HUES48 (cell line): ENCODE measurements at regions not wholly inside any gene's neighbourhood (a gene's known extent, or its start where the extent isn't known, plus 50 kb on each side); places are given as distances from the start of the nearest gene placed in this dataset.

Source experiments
- H3K27ac ChIP-seq: one replicate; pipeline ENCODE4 v1.7.0; 2013; ENCODE audit warnings: low read depth, low read length, inconsistent platforms
- H3K27me3 ChIP-seq: 2 replicates; pipeline ENCODE4 v1.6.1; 2013; ENCODE audit warnings: mild to moderate bottlenecking, low read length; ENCODE audit not compliant: control insufficient read depth, insufficient read depth
- H3K36me3 ChIP-seq: 2 replicates; pipeline ENCODE4 v1.6.1; 2013; ENCODE audit warnings: low read length; ENCODE audit not compliant: control insufficient read depth, insufficient read depth
- H3K4me1 ChIP-seq: 2 replicates; pipeline ENCODE4 v1.6.1; 2013; ENCODE audit warnings: mild to moderate bottlenecking, low read length; ENCODE audit not compliant: control insufficient read depth, insufficient read depth
- H3K4me3 ChIP-seq: 2 replicates; pipeline ENCODE4 v1.5.1; 2013; ENCODE audit warnings: mild to moderate bottlenecking, low read depth, low read length
- H3K9ac ChIP-seq: 2 replicates; pipeline ENCODE4 v1.6.1; 2013; ENCODE audit warnings: mild to moderate bottlenecking, low read depth, low read length, moderate library complexity
- H3K9me3 ChIP-seq: 2 replicates; pipeline ENCODE4 v1.6.1; 2013; ENCODE audit warnings: low read length; ENCODE audit not compliant: control insufficient read depth, insufficient read depth

DNA sequence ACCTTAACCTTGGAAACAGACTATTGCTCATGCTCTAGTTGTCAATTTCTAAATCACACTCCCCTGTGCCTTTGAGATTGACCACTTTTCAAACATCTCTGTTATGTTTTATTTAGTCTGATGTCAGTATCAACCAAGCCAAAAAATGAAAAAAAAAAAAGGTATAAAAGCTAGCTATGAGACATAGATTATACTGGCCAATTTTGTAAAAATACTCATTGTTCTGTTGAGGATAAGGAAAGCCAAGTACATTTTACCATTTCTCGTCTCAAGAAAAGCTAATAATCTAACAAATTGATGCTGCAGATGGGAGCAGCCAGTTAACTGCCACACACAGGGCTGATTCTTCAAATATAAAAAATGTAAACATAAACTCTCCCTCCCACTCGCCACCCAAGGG lies 572.6 kb upstream of the KLF12 start:
- no peaks in the 10 kb centered on the region for H3K9me3 ChIP-seq
- no peaks in the 10 kb centered on the region for H3K27me3 ChIP-seq
- no peaks in the 10 kb centered on the region for H3K36me3 ChIP-seq
- no peak overlapping the region for H3K9ac ChIP-seq
- H3K27ac ChIP-seq = no peak overlapping the region
- no peaks in the 10 kb centered on the region for H3K4me1 ChIP-seq
- H3K4me3 ChIP-seq = no peak overlapping the region

- Histone ChIP-seq H3K4me1 (no peaks in the 10 kb centered on the region), H3K27ac (no peak overlapping the region), H3K36me3 (no peaks in the 10 kb centered on the region), H3K4me3 (no peak overlapping the region), H3K9ac (no peak overlapping the region), H3K9me3 (no peaks in the 10 kb centered on the region), H3K27me3 (no peaks in the 10 kb centered on the region)
Measured at GRCh38 chr13:74705438-74705837, 571.2 kb upstream of the KLF12 start.

DNA sequence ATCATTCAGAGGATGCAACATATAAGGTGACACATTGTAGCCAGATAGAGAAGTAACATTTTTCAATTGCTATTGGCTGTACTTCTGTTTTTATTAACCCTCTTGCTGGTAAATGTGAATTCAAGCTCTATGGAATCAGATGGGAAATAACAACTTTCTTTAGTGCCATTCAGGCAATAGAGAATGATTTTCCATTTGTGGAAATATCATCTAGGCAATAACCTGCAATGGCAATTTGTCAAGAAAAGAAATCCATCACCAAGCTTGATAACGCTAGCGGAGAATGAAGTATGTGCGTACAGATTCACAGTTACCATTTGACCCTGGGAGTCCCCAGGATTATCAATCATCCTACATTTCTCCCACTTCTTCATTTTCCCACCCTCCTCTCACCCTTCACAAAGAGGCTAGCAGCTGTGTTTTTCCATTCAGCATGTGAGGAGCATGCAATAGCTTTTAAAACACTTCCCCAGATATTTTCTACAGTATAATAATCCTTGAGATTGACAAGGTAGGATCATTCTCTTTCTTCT lies 569.7 kb upstream of the KLF12 start:
- no peak overlapping the region for H3K9ac ChIP-seq
- no peak overlapping the region for H3K27ac ChIP-seq

GRCh38 chr13:74696148-74696922 lies 562.1 kb upstream of the KLF12 start:
- Histone ChIP-seq H3K4me3 (no peak overlapping the region), H3K9me3 (no peaks in the 10 kb centered on the region), H3K9ac (no peak overlapping the region), H3K36me3 (no peaks in the 10 kb centered on the region), H3K27me3 (no peaks in the 10 kb centered on the region), H3K4me1 (peaks cover 21% of the 10 kb centered on the region), H3K27ac (no peak overlapping the region)

More for the DNA sequence above, 569.7 kb upstream of the KLF12 start:
- no peaks in the 10 kb centered on the region for H3K36me3 ChIP-seq
- no peak overlapping the region for H3K4me3 ChIP-seq
- no peaks in the 10 kb centered on the region for H3K4me1 ChIP-seq
- H3K9me3 ChIP-seq = no peaks in the 10 kb centered on the region
- no peaks in the 10 kb centered on the region for H3K27me3 ChIP-seq

DNA sequence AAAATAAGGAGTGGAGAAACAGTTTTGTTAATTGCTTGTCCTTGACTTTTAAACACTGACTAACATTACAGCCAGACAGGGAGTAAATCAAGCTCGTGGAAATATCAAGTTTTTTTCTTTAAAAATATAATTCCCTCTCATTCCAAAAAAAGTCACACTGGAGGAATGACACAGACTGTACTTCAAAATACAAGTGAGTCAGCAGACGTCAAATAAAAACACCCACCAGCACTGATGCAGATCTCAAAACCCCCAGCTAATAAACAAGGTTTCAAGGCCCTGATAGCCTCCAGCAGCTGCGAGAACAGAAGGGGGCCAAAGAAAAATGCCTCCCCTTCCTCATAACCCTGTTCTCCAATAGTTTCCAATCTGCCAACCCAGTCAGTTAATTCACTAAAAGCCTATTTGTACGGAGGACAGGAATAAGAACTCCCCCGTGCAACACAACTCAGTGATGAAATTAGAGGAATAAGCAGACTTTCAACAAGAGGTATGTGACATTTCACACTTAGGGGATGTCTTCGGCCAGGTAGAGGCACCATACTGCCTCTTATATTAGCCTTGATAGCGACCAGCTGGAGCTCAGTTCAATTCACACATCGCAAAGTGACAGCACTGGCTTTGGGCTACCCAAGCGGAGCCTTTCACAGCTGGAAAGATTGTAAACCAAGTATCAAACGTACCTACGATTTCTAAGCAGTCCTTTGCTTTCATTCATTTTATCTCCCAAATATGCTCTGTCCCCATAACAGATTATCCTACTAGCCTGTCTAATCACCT lies 561.0 kb upstream of the KLF12 start:
- no peak overlapping the region for H3K4me3 ChIP-seq
- H3K9ac ChIP-seq = no peak overlapping the region
- H3K27ac ChIP-seq = no peak overlapping the region
- H3K27me3 ChIP-seq = no peaks in the 10 kb centered on the region
- H3K9me3 ChIP-seq = no peaks in the 10 kb centered on the region
- H3K36me3 ChIP-seq = no peaks in the 10 kb centered on the region
- peaks cover 21% of the 10 kb centered on the region for H3K4me1 ChIP-seq

DNA sequence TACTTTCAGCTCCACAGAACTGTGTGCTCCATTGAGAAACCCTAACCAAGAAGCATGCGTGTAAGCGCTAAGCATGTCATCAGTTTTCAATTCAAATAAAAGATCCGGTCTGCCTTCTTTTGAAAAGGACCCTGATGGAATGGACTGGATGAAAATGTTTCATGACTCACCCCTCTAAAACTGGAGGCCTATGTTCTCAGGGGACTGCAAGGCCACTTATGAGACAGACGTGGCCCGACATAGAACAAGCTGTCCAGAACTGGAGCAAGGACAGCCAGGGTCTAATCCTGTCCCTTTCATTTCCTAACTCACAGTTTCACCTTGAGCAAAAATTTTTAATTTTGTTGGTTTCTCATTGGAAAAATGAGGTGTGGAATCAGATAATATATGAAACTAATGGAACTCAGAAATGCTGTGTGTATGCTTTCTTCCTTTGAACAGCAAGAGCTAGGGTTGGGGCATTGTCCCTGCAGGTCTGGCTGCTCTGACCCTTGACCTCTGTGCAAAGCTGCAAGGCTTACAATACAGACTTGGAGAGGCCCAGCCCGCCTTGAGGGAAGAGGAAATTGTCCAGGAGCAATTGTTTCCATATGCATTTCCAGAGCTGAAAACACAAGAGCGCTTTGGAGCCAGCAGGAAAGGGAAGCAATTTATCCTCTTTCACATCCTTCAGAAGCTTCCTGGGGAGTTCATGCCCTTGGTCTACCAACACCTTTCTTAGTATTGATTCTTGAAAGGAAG lies 553.4 kb upstream of the KLF12 start:
- H3K4me3 ChIP-seq = no peak overlapping the region
- no peaks in the 10 kb centered on the region for H3K4me1 ChIP-seq
- no peak overlapping the region for H3K9ac ChIP-seq
- no peaks in the 10 kb centered on the region for H3K9me3 ChIP-seq
- no peak overlapping the region for H3K27ac ChIP-seq
- no peaks in the 10 kb centered on the region for H3K27me3 ChIP-seq
- no peaks in the 10 kb centered on the region for H3K36me3 ChIP-seq

DNA sequence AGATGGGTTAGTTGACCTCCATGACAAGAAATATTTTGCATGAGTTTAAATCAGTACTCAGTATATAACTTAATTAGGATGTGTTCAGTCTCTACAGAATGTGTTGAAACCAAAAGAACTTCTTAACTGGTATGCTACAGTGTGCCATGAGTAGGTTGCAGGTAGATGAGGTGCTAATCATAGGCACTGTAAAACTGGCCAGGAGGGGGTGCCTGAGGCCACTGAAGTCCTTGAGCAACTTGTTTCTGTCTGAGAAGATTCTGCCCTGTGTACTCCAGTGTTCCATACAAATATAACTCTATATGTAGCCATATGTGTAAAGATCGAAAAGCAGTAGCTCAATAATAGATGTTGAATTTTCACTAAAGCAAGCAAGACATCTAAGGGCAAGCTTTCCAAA lies 549.2 kb upstream of the KLF12 start:
- Histone ChIP-seq H3K9me3 (no peaks in the 10 kb centered on the region), H3K27me3 (no peaks in the 10 kb centered on the region), H3K36me3 (no peaks in the 10 kb centered on the region), H3K9ac (no peak overlapping the region), H3K4me1 (no peaks in the 10 kb centered on the region), H3K4me3 (no peak overlapping the region), H3K27ac (no peak overlapping the region)

DNA sequence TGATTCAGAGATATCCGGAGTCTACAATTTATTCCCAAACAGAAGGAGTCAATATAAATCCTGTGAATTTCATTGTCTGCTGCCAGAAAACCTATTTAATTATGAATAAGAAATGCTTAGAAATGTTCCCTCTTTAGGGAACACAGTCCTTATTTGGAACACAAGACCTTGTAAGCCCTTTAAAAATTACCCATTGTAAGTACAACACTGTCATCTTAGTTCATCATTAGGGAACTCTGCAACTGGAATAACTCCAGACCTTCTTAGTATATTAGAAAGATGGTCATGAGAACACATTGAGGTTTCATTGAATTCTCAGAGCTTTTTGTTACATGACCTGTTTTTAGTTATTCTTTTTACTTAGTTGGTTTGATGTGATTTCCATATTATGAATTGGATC lies 548.5 kb upstream of the KLF12 start:
- Histone ChIP-seq H3K4me3 (no peak overlapping the region), H3K36me3 (no peaks in the 10 kb centered on the region), H3K4me1 (no peaks in the 10 kb centered on the region), H3K9me3 (no peaks in the 10 kb centered on the region), H3K9ac (no peak overlapping the region), H3K27ac (no peak overlapping the region), H3K27me3 (no peaks in the 10 kb centered on the region)

GRCh38 chr13:74681891-74682290 lies 547.7 kb upstream of the KLF12 start:
- Histone ChIP-seq H3K27ac (no peak overlapping the region), H3K4me1 (no peaks in the 10 kb centered on the region), H3K36me3 (no peaks in the 10 kb centered on the region), H3K9me3 (no peaks in the 10 kb centered on the region), H3K27me3 (no peaks in the 10 kb centered on the region), H3K9ac (no peak overlapping the region), H3K4me3 (no peak overlapping the region)

GRCh38 chr13:74678308-74678965 lies 544.2 kb upstream of the KLF12 start:
- H3K36me3 ChIP-seq = no peaks in the 10 kb centered on the region
- H3K27ac ChIP-seq = no peak overlapping the region
- no peak overlapping the region for H3K9ac ChIP-seq
- no peaks in the 10 kb centered on the region for H3K4me1 ChIP-seq
- no peaks in the 10 kb centered on the region for H3K27me3 ChIP-seq
- no peaks in the 10 kb centered on the region for H3K9me3 ChIP-seq
- no peak overlapping the region for H3K4me3 ChIP-seq
